ENCODE measurements at regions not wholly inside any gene's neighbourhood (a gene's known extent, or its start where the extent isn't known, plus 50 kb on each side); places are given as distances from the start of the nearest gene placed in this dataset.

GRCh38 chr15:94968133-94968532 is 736.8 kb downstream of the MCTP2 start:
- in situ Hi-C loops (cut with HindIII; ENCODE audit: low sequenced_read_pairs): no loop called here

- in situ Hi-C loops (cut with HindIII; ENCODE audit: low sequenced_read_pairs): no loop called here
Observed at GRCh38 chr15:94970096-94970495, 738.7 kb downstream of the MCTP2 start.

GRCh38 chr15:94970802-94971201 is 739.4 kb downstream of the MCTP2 start:
- in situ Hi-C loops (cut with HindIII; ENCODE audit: low sequenced_read_pairs): no loop called here

- in situ Hi-C loops (cut with HindIII; ENCODE audit: low sequenced_read_pairs): no loop called here
Observed at GRCh38 chr15:94972314-94972713, 741.0 kb downstream of the MCTP2 start.

- in situ Hi-C loops (cut with HindIII; ENCODE audit: low sequenced_read_pairs): no loop called here
Observed at GRCh38 chr15:94987085-94987484, 755.7 kb downstream of the MCTP2 start.

GRCh38 chr15:94991718-94992117 is 760.4 kb downstream of the MCTP2 start:
- in situ Hi-C loops (cut with HindIII; ENCODE audit: low sequenced_read_pairs): no loop called here

- in situ Hi-C loops (cut with HindIII; ENCODE audit: low sequenced_read_pairs): no loop called here
Observed at GRCh38 chr15:95009635-95010034, 778.3 kb downstream of the MCTP2 start.

- in situ Hi-C loops (cut with HindIII; ENCODE audit: low sequenced_read_pairs): no loop called here
Observed at GRCh38 chr15:95013381-95013780, 782.0 kb downstream of the MCTP2 start.

- in situ Hi-C loops (cut with HindIII; ENCODE audit: low sequenced_read_pairs): no loop called here
Observed at GRCh38 chr15:95016511-95017229, 785.3 kb downstream of the MCTP2 start.

GRCh38 chr15:95017666-95018328 is 786.4 kb downstream of the MCTP2 start:
- in situ Hi-C loops (cut with HindIII; ENCODE audit: low sequenced_read_pairs): no loop called here

- in situ Hi-C loops (cut with HindIII; ENCODE audit: low sequenced_read_pairs): no loop called here
Observed at GRCh38 chr15:95018888-95019545, 787.7 kb downstream of the MCTP2 start.

- in situ Hi-C loops (cut with HindIII; ENCODE audit: low sequenced_read_pairs): no loop called here
Observed at GRCh38 chr15:95019907-95020306, 788.5 kb downstream of the MCTP2 start.

GRCh38 chr15:95021816-95022215 is 790.5 kb downstream of the MCTP2 start:
- in situ Hi-C loops (cut with HindIII; ENCODE audit: low sequenced_read_pairs): no loop called here

- in situ Hi-C loops (cut with HindIII; ENCODE audit: low sequenced_read_pairs): no loop called here
Observed at GRCh38 chr15:95024351-95024750, 793.0 kb downstream of the MCTP2 start.

GRCh38 chr15:95025924-95026728 is 794.8 kb downstream of the MCTP2 start:
- in situ Hi-C loops (cut with HindIII; ENCODE audit: low sequenced_read_pairs): loop anchor here (25.0 kb wide), 1 partner anchor 1311 kb away; the partner anchor contains the start of gene NR2F2

- in situ Hi-C loops (cut with HindIII; ENCODE audit: low sequenced_read_pairs): loop anchor here (25.0 kb wide), 1 partner anchor 1309 kb away; the partner anchor contains the start of gene NR2F2
Observed at GRCh38 chr15:95027981-95028380, 796.6 kb downstream of the MCTP2 start.

GRCh38 chr15:95032156-95032555 is 800.8 kb downstream of the MCTP2 start:
- in situ Hi-C loops (cut with HindIII; ENCODE audit: low sequenced_read_pairs): loop anchor here (25.0 kb wide), 1 partner anchor 1305 kb away; the partner anchor contains the start of gene NR2F2

- in situ Hi-C loops (cut with HindIII; ENCODE audit: low sequenced_read_pairs): loop anchor here (25.0 kb wide), 1 partner anchor 1302 kb away; the partner anchor contains the start of gene NR2F2
Observed at GRCh38 chr15:95035106-95035505, 803.7 kb downstream of the MCTP2 start.

- in situ Hi-C loops (cut with HindIII; ENCODE audit: low sequenced_read_pairs): loop anchor here (25.0 kb wide), 1 partner anchor 1296 kb away; the partner anchor contains the start of gene NR2F2
Observed at GRCh38 chr15:95041297-95041696, 809.9 kb downstream of the MCTP2 start.

GRCh38 chr15:95043236-95043932 is 812.0 kb downstream of the MCTP2 start:
- in situ Hi-C loops (cut with HindIII; ENCODE audit: low sequenced_read_pairs): loop anchor here (25.0 kb wide), 1 partner anchor 1294 kb away; the partner anchor contains the start of gene NR2F2
